HG03558 (cell line): ENCODE measurements at regions not wholly inside any gene's neighbourhood (a gene's known extent, or its start where the extent isn't known, plus 50 kb on each side); places are given as distances from the start of the nearest gene placed in this dataset.

Experiments used
- ATAC-seq: cut with Tn5 transposase; IDR thresholded peaks from one replicate; pipeline ENCODE4 v1.9.1; 2021; ENCODE audit warnings: moderate number of reproducible peaks; ENCODE audit not compliant: unreplicated experiment; ENCODE audit errors: extremely low read depth

DNA sequence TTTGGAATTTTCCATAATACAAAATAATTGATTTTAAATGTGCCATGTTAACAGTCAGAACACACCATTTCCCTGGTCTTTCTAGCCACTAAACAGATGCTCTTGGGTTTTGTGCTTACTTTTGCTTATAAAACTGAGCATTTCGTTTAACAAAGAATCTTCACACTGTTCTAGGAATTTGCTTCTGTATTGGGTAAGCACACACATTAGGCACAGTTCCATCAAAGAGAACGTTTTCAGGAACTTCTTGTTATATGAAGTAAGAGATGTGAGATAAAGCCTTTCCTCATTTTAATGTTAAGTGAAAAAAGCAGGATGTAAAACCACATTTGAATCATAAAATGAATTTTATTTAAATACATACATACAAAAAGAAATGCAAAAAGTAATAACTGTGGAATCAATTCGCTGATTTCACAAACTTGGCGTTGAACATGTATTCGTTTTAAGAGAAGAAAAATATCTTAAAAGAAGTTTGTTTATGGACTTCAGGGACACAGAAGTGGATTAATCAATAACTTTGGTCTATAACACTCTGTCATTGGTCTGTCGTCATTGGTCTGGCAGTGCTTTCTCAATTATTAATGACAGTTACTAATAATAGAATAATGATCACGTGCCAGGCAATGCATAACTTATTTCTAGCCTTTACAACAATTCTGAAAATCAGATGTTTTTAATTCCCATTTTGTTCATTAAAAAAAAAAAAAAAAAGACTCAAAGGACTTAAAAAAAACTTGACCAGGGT, 199.9 kb upstream of the PRDM1 start:
- no peak for ATAC-seq

DNA sequence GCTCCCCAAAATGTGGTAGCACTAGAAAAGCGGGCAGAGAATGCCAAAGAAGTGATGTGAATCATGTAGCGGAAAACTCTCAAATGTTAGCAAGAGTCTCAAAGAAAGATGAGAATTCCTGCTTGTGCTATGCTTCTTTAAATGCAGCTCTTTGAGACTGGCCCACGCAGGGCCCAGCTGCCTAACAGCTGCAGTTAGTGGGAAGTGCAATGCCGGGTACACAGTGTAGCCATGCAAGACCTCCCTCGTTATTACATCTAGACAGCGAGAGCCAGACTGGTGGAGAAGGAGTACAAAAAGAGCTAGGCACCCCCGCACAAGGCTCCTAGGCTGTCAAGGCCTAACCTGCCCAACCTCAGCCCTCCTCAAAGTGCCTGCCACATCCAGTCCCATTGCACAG, 201.7 kb upstream of the PRDM1 start:
- ATAC-seq = no peak

DNA sequence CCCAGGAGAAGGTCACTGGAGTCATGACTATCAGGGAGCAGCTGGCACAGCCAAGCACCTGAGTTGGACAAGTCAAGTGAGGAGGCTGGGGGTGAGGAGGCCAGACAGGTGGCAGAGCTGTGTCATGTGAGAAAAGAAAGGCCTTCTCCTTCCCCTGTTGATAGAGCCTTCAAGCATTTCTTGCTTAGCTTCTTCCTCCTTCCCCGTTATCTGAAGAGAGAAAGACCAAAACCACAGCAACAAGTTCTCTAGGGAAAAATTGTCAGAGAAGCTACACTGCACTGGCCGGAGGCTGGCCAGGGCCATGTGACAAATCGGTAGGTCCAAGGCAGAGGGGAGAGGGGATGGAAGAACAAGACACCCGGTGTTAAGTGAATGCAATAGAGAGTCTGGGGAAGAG, 202.1 kb upstream of the PRDM1 start:
- no peak for ATAC-seq

DNA sequence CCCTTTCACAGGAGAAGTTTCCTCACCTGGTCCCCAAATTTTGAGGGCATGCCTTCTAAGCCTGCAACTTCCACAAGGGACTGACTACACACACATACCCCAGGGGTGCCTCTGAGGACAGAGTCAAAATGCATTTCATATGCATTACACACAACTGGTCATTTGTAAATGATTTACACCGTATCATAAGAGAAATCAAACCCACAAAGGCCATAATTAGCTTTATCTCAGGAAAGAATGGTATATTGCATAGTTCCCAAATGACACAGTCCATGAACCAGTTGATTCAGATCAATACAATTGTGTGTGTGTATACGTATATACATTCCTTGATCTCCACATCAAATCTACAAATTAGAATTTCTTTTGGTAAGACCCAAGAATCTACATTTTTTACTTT, 203.3 kb upstream of the PRDM1 start:
- no peak for ATAC-seq

DNA sequence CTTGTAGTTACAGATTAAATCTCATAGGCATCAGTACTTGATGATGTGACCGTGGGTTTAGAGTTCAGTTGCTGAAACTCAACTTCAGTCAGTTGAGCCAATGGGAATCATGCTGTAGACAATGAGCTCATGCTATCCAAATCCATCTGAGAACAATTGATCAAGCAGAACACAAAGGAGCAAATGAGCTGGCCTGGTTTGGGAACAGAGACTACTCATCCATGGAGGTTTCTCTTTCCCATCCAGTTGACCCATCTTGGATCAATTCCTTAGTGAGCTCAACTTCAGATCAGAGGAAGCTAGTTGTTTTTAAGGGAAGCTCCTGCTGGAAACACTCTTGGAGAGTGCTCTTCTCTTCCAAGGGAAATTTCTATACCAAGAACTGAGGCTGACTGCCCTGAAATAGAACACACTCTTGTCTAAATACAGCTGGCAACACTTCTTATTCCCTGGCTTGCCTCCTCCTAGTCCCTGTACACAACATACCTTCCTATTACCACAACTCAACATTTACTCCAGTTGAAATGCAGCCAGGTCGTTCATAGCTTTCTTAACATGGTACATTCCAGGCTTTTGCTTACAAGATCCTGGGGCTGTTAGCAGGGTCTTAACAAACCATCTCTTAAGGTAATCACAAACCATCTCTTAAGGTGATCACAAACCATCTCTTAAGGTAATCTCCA, 203.9 kb upstream of the PRDM1 start:
- ATAC-seq = no peak

DNA sequence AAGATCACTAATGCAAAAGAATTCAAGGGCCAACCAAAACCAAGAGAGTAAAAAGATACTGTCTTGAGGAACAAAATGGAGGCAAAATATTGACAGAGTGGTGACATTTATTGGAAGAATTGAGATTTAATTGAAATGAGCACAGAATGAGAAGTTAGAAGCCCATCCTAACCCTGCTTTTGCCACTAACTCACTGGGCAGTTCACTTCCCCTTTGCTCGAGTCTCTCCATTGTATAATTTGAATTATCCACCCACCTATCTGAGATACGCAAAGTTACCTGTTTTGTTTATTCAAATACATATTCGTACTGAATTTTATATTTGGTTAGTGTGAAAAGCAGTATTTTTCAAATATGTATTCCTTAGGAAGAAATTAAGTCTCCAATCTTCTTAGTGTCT, 204.5 kb upstream of the PRDM1 start:
- ATAC-seq = no peak

DNA sequence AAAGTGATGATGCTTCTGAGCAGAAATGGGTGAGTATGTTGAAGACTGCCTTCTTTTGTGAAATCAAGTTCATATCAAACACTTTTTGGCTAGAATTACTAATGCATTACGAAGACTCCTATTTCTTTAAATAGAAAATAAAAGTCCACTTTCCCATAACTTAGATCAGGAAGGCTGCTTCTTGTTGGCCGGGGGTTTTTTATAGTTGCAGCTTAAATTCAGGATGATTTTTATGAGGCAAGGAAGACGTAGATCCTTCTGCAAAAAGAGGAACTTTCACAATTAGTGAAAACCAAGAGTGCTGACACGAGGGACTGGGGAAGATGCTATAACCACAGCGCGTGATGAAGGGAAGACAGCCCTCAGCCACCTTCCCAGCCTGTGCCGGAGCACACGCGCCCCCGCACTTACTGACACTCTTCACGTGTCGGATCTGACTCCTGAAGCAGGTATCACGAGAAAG, 206.1 kb upstream of the PRDM1 start:
- ATAC-seq = no peak

DNA sequence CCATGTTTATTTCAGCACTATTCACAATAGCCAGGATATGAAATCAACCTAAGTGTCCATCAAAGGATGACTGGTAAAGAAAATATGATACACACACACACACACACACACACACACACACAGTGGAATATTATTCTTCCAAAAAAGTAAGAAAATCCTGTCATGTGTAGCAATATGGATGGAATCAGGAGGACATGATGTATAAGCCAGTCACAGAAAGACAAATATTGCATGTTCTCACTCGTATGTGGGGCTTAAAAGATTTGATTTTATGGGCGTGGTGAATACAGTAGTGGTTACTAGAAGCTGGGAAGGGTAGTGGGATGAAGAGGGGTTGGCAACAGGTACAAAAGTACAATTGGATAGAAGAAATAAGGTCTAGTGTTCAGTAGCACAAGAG, 207.0 kb upstream of the PRDM1 start:
- ATAC-seq = no peak

DNA sequence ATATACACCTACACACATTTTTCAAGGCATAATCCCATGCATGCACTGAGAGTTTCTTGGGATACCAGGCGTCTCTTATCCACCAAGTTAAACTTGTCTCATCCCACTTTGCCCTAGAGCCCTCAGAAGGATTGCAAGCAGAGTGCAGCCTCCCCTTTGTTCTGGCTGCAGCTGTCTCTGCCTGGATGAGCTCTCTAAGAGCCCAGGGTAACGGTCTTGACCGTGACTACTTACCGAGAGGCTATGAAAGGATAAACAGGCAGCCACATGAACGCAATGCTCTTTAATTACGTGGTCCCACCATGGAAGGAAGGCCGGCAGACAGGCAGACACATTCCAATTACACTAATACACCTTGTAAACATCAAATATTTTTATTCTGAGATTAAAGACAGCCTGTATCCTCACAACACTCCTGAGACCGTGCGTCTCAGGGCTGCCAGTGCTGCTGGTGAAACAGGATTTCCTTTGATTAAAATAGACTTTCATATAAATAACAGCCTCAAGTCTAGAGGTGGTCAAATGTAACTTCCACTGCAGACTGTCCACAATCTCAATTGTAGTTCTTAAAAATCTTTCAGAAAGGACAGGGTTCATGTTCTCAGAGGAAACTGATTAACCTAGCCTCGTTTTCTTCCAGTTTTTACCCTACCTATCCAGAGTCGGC, 210.0 kb upstream of the PRDM1 start:
- no peak for ATAC-seq

DNA sequence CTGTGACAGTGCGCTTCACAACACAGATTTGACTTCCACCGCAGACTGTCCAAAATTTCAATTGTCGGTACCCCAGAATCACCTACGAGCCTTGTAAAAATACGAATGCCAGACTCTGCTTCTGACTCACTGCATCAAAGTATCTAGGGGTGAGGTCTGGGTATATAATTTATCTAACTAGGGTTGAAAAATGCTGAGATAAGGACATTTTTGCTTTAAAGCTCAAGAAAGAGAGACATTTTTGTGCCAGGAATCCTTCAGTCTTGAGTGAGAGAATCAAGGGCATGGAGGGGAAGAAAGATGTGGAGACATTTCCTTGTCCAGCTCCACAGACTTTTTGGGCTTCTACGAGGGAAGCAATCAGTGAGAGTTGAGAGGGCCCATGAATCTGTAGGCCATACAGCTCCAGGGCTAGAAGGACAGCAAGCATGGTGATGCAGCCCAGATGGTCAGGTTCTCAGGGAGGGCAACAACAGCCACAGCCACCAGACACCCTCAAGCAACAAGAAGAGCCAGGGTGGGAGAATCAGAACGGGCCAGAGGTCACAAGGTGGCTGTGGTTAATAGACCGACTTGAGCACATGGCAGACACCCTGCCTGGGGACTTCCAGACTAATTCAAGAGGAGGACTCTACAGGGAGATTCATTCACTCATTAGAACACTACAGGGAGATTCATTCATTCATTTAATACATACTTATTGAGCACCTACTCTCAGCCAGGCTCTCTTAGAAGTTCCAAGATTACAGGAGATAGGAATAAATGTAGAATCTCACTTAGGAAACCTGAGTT, 211.1 kb upstream of the PRDM1 start:
- ATAC-seq = no peak

DNA sequence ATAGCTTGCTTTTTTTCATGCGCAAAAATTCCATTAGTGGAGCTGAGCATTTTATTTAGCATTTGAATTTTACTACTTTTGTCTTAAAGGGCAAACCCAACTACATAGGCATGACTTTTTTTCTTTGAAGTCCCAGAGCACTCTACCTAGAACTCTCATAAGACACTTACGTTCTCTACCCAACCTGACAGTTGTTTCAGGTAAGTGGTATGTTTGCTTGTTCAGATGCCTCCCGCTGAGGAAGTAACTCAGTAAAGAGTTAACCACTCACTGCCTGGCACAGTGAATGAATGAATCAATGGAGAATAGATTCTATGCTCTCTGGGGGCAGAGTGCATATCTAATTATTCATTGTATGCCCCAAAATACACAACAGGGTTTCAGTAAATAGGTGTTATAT, 212.3 kb upstream of the PRDM1 start:
- ATAC-seq = no peak

DNA sequence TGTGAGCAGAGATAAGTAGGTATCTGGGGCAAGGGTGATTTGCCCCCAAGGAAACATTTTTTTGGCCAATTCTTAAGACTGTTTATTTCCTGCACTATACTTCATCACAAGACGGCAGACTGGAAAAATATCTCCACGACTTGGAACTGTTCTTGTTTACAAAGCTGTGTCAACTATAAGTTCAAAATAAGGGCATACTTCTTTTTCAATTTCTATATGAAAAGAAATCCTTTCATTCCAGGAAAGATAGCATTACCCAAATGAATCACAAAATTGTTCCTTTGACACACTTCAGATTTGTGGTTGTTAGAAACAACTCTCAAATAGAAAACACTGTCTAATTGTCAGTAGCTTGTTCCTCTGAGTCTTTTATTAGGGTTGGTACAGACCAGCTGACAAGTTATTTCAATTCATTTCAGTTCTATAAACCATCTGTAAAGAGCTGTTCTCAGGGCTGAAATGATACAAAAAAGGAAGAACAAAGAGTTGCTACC, 212.9 kb upstream of the PRDM1 start:
- no peak for ATAC-seq

DNA sequence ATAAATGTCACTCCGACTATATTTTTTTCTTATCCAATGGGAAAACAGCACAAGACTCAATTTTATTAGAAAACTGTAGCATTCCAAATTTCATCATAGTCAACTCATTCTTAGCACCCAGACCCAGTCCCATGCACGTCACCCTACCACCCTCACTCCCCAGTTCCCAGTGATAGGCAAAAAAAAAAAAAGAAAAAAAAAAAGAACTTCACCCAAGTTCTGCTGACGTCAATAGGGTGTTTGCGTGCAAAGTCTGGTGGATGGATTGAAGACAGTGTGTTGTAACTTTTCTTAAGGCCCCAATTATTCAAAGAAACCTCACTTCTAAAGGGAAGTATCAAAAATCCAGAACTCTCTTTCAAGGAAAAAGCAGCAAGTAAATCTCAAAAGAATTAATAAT, 213.9 kb upstream of the PRDM1 start:
- ATAC-seq = no peak

DNA sequence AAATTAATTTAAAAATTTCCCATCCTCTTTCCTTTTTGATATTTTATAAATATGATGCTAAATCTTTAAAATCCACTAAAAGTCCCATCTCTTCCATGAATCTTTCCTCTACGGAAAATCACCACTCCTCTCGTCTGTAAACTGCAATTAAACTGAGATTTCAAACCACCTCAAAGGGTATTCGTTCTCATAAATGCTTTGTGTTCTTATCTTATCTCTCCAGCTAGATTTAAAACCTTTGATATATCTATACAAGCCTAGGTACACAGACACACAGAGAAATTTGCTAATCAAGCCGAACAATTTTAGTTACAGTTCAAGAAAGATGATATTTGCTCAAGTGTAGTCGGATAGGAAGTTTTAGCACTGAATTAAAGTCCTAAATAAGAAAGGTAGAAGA, 214.6 kb upstream of the PRDM1 start:
- no peak for ATAC-seq

DNA sequence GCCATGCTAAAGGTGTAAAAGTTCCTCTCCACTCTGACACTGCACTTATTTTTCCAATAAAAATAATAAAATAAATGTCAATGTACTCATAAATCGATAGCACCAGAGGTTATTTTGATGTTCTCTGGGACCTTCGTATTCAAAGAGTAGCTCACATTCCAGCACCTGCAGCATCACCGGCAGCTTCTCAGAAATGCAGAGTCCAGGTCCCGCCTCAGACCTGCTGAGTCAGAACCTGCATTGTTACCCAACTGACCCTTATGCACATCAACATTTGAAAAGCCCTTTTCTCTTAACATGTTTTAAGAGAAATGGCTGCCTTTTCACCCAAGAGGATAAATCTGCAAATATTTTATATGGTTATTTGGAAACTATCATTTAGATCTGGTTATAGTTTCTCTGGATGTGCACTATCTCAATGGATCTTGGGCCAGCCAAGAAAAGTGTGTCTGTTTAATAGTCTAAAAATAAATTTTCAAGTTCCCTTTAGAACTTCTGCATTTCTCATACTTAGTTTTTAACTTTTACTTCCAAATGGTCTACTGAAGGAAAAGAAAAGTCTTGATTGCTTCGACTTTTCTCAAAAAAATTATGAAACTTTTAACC, 216.2 kb upstream of the PRDM1 start:
- no peak for ATAC-seq

DNA sequence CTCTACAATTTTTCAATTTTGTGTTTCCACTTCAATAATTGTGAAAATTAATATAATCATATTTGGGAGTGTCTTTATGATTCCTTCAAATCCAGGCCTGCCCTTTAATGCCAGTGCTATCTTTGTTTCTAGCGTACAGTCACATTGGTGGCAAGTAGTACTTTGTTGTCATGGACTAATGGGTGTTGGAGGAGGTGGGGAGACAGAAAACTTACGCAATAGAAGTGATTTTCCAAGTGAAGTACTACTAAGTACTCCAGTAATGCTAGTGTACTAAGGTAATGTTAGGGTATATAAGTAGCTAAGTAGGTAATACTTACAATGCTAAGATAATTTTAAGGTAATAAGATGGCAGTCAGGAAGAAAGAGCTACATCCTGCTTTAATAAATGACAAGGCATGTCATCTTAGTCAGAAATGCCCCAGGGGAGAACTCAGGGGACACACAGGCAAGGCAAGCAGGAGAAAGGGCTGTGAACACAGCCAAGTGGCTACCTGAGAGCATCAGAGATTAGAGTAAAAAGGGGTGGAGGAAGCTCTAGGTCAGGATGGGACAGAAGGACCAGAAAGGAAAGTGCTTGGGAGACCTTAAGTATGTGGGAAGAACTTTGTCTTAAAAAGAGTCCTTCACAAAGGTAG, 217.2 kb upstream of the PRDM1 start:
- ATAC-seq = no peak

DNA sequence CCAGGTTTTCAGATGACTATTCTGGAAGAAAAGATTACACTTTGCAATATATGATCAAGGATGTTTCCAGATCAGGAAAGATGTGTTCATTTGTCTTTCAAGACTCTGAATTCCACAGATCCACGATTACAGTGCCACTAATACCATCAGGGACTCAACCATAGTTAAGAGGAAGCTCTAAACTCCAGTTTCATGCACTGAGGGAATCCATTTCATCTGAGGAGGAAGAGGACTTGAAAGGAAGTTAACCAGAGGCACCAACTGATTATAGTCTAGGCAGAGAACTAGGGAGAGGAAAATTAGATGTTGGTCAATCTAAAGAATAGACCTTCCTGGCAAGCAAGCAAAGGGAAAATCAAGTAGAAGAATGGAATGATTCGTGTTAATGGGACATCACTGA, 218.3 kb upstream of the PRDM1 start:
- no peak for ATAC-seq

DNA sequence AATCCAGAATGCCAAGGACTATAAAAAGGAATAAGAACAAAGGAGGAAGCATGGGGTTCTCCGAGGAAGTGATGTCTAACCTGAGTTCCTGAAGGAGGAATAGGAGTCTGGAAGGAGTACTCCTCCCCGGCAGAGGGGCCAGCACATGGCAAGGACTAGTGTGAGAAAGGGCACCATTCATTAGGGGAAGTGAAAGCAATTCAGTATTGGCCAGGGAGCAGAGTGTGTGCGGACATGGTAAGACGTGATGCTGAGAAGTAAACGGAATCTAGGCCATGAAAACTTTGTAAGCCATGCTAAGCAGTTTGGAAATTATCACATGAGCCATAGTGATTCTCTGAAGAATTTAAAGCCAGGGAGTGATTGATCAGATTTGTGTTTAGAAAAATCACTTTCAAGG, 218.9 kb upstream of the PRDM1 start:
- ATAC-seq = no peak

DNA sequence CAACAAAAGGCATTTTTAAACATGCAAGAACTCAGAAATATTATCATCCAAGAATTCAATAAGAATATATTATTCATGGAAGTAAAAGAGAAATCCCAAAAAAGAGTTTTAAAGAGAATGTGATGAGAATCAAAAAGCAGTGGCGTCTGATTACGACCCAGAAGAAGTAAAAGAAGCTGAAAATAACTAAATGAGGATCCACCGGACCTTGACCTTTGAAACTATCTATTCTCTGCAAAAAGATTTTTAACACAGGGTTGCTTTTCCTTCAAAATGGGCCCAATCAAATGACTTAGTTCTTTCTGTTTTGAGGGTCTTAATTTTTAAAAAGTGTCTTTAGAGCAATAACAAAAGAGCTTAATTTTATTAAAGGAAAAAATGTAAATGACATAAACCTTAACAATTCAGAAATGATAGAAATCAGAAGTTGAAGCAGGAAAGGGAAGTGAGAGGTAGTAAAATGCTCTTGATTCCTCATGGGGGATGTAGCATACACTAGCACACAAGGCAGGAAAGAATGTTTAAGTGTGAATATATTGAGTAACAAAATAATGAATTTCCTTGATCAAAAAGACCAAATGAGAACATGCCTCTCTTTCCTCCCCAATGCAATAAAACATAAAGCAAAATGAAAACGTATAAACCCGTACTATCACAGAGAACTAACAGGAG, 223.1 kb upstream of the PRDM1 start:
- ATAC-seq = no peak
